ENCODE measurements at regions not wholly inside any gene's neighbourhood (a gene's known extent, or its start where the extent isn't known, plus 50 kb on each side); places are given as distances from the start of the nearest gene placed in this dataset.

- H3K4me3 ChIP-seq (ENCODE audit: low read depth, low read length), result no peak overlapping the region
- no peaks in the 10 kb centered on the region for H3K4me1 ChIP-seq (ENCODE audit: control insufficient read depth, insufficient read depth, low read length)
- no peaks in the 10 kb centered on the region for H3K27me3 ChIP-seq (ENCODE audit: control insufficient read depth, insufficient read depth, low read length)
- no peaks in the 10 kb centered on the region for H3K9me3 ChIP-seq (ENCODE audit: control insufficient read depth, insufficient read depth, low read length)
- no peak overlapping the region for H3K9ac ChIP-seq (ENCODE audit: low read depth, low read length)
- no peaks in the 10 kb centered on the region for H3K36me3 ChIP-seq (ENCODE audit: control insufficient read depth, insufficient read depth, low read length)
Measured at GRCh38 chrX:39581411-39581810, 516.3 kb downstream of the BCOR start.

GRCh38 chrX:39582091-39582490, 515.7 kb downstream of the BCOR start:
- Histone ChIP-seq H3K4me1 (ENCODE audit: control insufficient read depth, insufficient read depth, low read length) (no peaks in the 10 kb centered on the region), H3K27me3 (ENCODE audit: control insufficient read depth, insufficient read depth, low read length) (no peaks in the 10 kb centered on the region), H3K36me3 (ENCODE audit: control insufficient read depth, insufficient read depth, low read length) (no peaks in the 10 kb centered on the region), H3K9ac (ENCODE audit: low read depth, low read length) (no peak overlapping the region), H3K9me3 (ENCODE audit: control insufficient read depth, insufficient read depth, low read length) (no peaks in the 10 kb centered on the region), H3K4me3 (ENCODE audit: low read depth, low read length) (no peak overlapping the region)

GRCh38 chrX:39582976-39583375, 514.8 kb downstream of the BCOR start:
- no peaks in the 10 kb centered on the region for H3K27me3 ChIP-seq (ENCODE audit: control insufficient read depth, insufficient read depth, low read length)
- no peaks in the 10 kb centered on the region for H3K36me3 ChIP-seq (ENCODE audit: control insufficient read depth, insufficient read depth, low read length)
- no peak overlapping the region for H3K4me3 ChIP-seq (ENCODE audit: low read depth, low read length)
- H3K9me3 ChIP-seq (ENCODE audit: control insufficient read depth, insufficient read depth, low read length), result no peaks in the 10 kb centered on the region
- H3K9ac ChIP-seq (ENCODE audit: low read depth, low read length), result no peak overlapping the region
- no peaks in the 10 kb centered on the region for H3K4me1 ChIP-seq (ENCODE audit: control insufficient read depth, insufficient read depth, low read length)

- H3K4me3 ChIP-seq (ENCODE audit: low read depth, low read length), result no peak overlapping the region
- H3K36me3 ChIP-seq (ENCODE audit: control insufficient read depth, insufficient read depth, low read length), result no peaks in the 10 kb centered on the region
- H3K27me3 ChIP-seq (ENCODE audit: control insufficient read depth, insufficient read depth, low read length), result no peaks in the 10 kb centered on the region
- no peaks in the 10 kb centered on the region for H3K4me1 ChIP-seq (ENCODE audit: control insufficient read depth, insufficient read depth, low read length)
- no peak overlapping the region for H3K9ac ChIP-seq (ENCODE audit: low read depth, low read length)
- H3K9me3 ChIP-seq (ENCODE audit: control insufficient read depth, insufficient read depth, low read length), result no peaks in the 10 kb centered on the region
Measured at GRCh38 chrX:39585808-39586207, 511.9 kb downstream of the BCOR start.

- Histone ChIP-seq H3K9me3 (ENCODE audit: control insufficient read depth, insufficient read depth, low read length) (no peaks in the 10 kb centered on the region), H3K36me3 (ENCODE audit: control insufficient read depth, insufficient read depth, low read length) (no peaks in the 10 kb centered on the region), H3K27me3 (ENCODE audit: control insufficient read depth, insufficient read depth, low read length) (no peaks in the 10 kb centered on the region), H3K4me1 (ENCODE audit: control insufficient read depth, insufficient read depth, low read length) (no peaks in the 10 kb centered on the region), H3K9ac (ENCODE audit: low read depth, low read length) (no peak overlapping the region), H3K4me3 (ENCODE audit: low read depth, low read length) (no peak overlapping the region)
Measured at GRCh38 chrX:39586359-39586758, 511.4 kb downstream of the BCOR start.

- Histone ChIP-seq H3K4me3 (ENCODE audit: low read depth, low read length) (no peak overlapping the region), H3K9ac (ENCODE audit: low read depth, low read length) (no peak overlapping the region), H3K36me3 (ENCODE audit: control insufficient read depth, insufficient read depth, low read length) (no peaks in the 10 kb centered on the region), H3K4me1 (ENCODE audit: control insufficient read depth, insufficient read depth, low read length) (no peaks in the 10 kb centered on the region), H3K9me3 (ENCODE audit: control insufficient read depth, insufficient read depth, low read length) (no peaks in the 10 kb centered on the region), H3K27me3 (ENCODE audit: control insufficient read depth, insufficient read depth, low read length) (no peaks in the 10 kb centered on the region)
Measured at GRCh38 chrX:39591099-39591498, 506.7 kb downstream of the BCOR start.

- H3K4me3 ChIP-seq (ENCODE audit: low read depth, low read length), result no peak overlapping the region
- no peak overlapping the region for H3K9ac ChIP-seq (ENCODE audit: low read depth, low read length)
- H3K9me3 ChIP-seq (ENCODE audit: control insufficient read depth, insufficient read depth, low read length), result no peaks in the 10 kb centered on the region
- no peaks in the 10 kb centered on the region for H3K36me3 ChIP-seq (ENCODE audit: control insufficient read depth, insufficient read depth, low read length)
- H3K27me3 ChIP-seq (ENCODE audit: control insufficient read depth, insufficient read depth, low read length), result no peaks in the 10 kb centered on the region
- H3K4me1 ChIP-seq (ENCODE audit: control insufficient read depth, insufficient read depth, low read length), result no peaks in the 10 kb centered on the region
Measured at GRCh38 chrX:39592776-39593175, 505.0 kb downstream of the BCOR start.

- Histone ChIP-seq H3K27me3 (ENCODE audit: control insufficient read depth, insufficient read depth, low read length) (no peaks in the 10 kb centered on the region), H3K9ac (ENCODE audit: low read depth, low read length) (no peak overlapping the region), H3K36me3 (ENCODE audit: control insufficient read depth, insufficient read depth, low read length) (no peaks in the 10 kb centered on the region), H3K4me3 (ENCODE audit: low read depth, low read length) (no peak overlapping the region), H3K9me3 (ENCODE audit: control insufficient read depth, insufficient read depth, low read length) (no peaks in the 10 kb centered on the region), H3K4me1 (ENCODE audit: control insufficient read depth, insufficient read depth, low read length) (no peaks in the 10 kb centered on the region)
Measured at GRCh38 chrX:39595977-39596376, 501.8 kb downstream of the BCOR start.

GRCh38 chrX:39596437-39596836, 501.3 kb downstream of the BCOR start:
- H3K36me3 ChIP-seq (ENCODE audit: control insufficient read depth, insufficient read depth, low read length), result no peaks in the 10 kb centered on the region
- no peaks in the 10 kb centered on the region for H3K27me3 ChIP-seq (ENCODE audit: control insufficient read depth, insufficient read depth, low read length)
- H3K4me1 ChIP-seq (ENCODE audit: control insufficient read depth, insufficient read depth, low read length), result no peaks in the 10 kb centered on the region
- no peak overlapping the region for H3K9ac ChIP-seq (ENCODE audit: low read depth, low read length)
- H3K9me3 ChIP-seq (ENCODE audit: control insufficient read depth, insufficient read depth, low read length), result no peaks in the 10 kb centered on the region
- no peak overlapping the region for H3K4me3 ChIP-seq (ENCODE audit: low read depth, low read length)

- Histone ChIP-seq H3K27me3 (ENCODE audit: control insufficient read depth, insufficient read depth, low read length) (peaks cover 2% of the 10 kb centered on the region), H3K9me3 (ENCODE audit: control insufficient read depth, insufficient read depth, low read length) (no peaks in the 10 kb centered on the region), H3K4me1 (ENCODE audit: control insufficient read depth, insufficient read depth, low read length) (peaks cover 11% of the 10 kb centered on the region), H3K4me3 (ENCODE audit: low read depth, low read length) (no peak overlapping the region), H3K9ac (ENCODE audit: low read depth, low read length) (no peak overlapping the region), H3K36me3 (ENCODE audit: control insufficient read depth, insufficient read depth, low read length) (no peaks in the 10 kb centered on the region)
Measured at GRCh38 chrX:39599339-39599738, 498.4 kb downstream of the BCOR start.

- peaks cover 2% of the 10 kb centered on the region for H3K27me3 ChIP-seq (ENCODE audit: control insufficient read depth, insufficient read depth, low read length)
- H3K9ac ChIP-seq (ENCODE audit: low read depth, low read length), result no peak overlapping the region
- H3K4me1 ChIP-seq (ENCODE audit: control insufficient read depth, insufficient read depth, low read length), result peaks cover 11% of the 10 kb centered on the region
- no peak overlapping the region for H3K4me3 ChIP-seq (ENCODE audit: low read depth, low read length)
- H3K9me3 ChIP-seq (ENCODE audit: control insufficient read depth, insufficient read depth, low read length), result no peaks in the 10 kb centered on the region
- H3K36me3 ChIP-seq (ENCODE audit: control insufficient read depth, insufficient read depth, low read length), result no peaks in the 10 kb centered on the region
Measured at GRCh38 chrX:39600222-39600621, 497.5 kb downstream of the BCOR start.

GRCh38 chrX:39601231-39602177, 496.3 kb downstream of the BCOR start:
- Histone ChIP-seq H3K9ac (ENCODE audit: low read depth, low read length) (no peak overlapping the region), H3K4me3 (ENCODE audit: low read depth, low read length) (no peak overlapping the region), H3K36me3 (ENCODE audit: control insufficient read depth, insufficient read depth, low read length) (no peaks in the 10 kb centered on the region), H3K4me1 (ENCODE audit: control insufficient read depth, insufficient read depth, low read length) (peaks cover 11% of the 10 kb centered on the region), H3K9me3 (ENCODE audit: control insufficient read depth, insufficient read depth, low read length) (no peaks in the 10 kb centered on the region), H3K27me3 (ENCODE audit: control insufficient read depth, insufficient read depth, low read length) (peaks cover 2% of the 10 kb centered on the region)
